WTC11 (cell line): ENCODE measurements at regions not wholly inside any gene's neighbourhood (a gene's known extent, or its start where the extent isn't known, plus 50 kb on each side); places are given as distances from the start of the nearest gene placed in this dataset.
A peak's percentile ranks its signal among the peaks of the same experiment; 100 is the strongest.

Experiments
- ATAC-seq: fragments of 200-7000 bp; cut with Tn5 transposase; 2 replicates; pipeline ENCODE4 v1.10.0; 2021; ENCODE audit warnings: mild to moderate bottlenecking, moderate library complexity
- CTCF ChIA-PET: fragments of 300-600 bp; sonication (Branson Sonifier 250); formaldehyde crosslinking; loops from one replicate; lab custom pipeline; 2021; ENCODE audit warnings: antibody characterized with exemption; lab: Charles Lee
- POLR2A ChIA-PET: fragments of 350-600 bp; sonication (Branson Sonifier 250); formaldehyde crosslinking; loops from one replicate; lab custom pipeline; 2021; ENCODE audit warnings: antibody characterized with exemption; lab: Charles Lee
- DNase-seq: peaks from one replicate; pipeline ENCODE4 v3.0.0; 2021; ENCODE audit warnings: low spot score
- H3K27ac Mint-ChIP-seq: 2 replicates; pipeline ENCODE4 v1.8.0; 2021; ENCODE audit warnings: mixed read lengths
- H3K27me3 Mint-ChIP-seq: 2 replicates; pipeline ENCODE4 v1.8.0; 2021; ENCODE audit warnings: low read depth, mild to moderate bottlenecking, moderate library complexity, mixed read lengths
- H3K36me3 Mint-ChIP-seq: 2 replicates; pipeline ENCODE4 v1.8.0; 2021; ENCODE audit warnings: mixed read lengths
- H3K4me1 Mint-ChIP-seq: 2 replicates; pipeline ENCODE4 v1.8.0; 2022; ENCODE audit warnings: mixed read lengths
- H3K4me3 Mint-ChIP-seq: 2 replicates; pipeline ENCODE4 v1.8.0; 2021; ENCODE audit warnings: mild to moderate bottlenecking, moderate library complexity, mixed read lengths
- H3K9me3 Mint-ChIP-seq: 2 replicates; pipeline ENCODE4 v1.8.0; 2021; ENCODE audit warnings: mixed read lengths
- ATF6 ChIP-seq: sonication (generic); formaldehyde crosslinking; IDR thresholded peaks from 2 replicates; pipeline ENCODE4 v1.8.1; 2023; ENCODE audit warnings: mild to moderate bottlenecking, missing genetic modification reagents
- CDX4 ChIP-seq: fragments of 250-450 bp; sonication (Bioruptor Pico); IDR thresholded peaks from 2 replicates; pipeline ENCODE4 v1.9.0; 2021; ENCODE audit warnings: moderate library complexity, mild to moderate bottlenecking, inconsistent platforms, borderline replicate concordance
- CREM ChIP-seq: sonication (generic); formaldehyde crosslinking; IDR thresholded peaks from 2 replicates; pipeline ENCODE4 v1.8.1; 2022; ENCODE audit warnings: mild to moderate bottlenecking, missing genetic modification reagents, moderate library complexity
- E2F1 ChIP-seq: sonication (generic); formaldehyde crosslinking; IDR thresholded peaks from 2 replicates; pipeline ENCODE4 v1.8.0; 2022; ENCODE audit warnings: mild to moderate bottlenecking, missing genetic modification reagents
- EMX1 ChIP-seq: fragments of 250-450 bp; sonication (Bioruptor Pico); IDR thresholded peaks from 2 replicates; pipeline ENCODE4 v1.8.0; 2021; ENCODE audit warnings: mild to moderate bottlenecking
- GRHL2 ChIP-seq: fragments of 250-450 bp; sonication (Bioruptor Pico); IDR thresholded peaks from 2 replicates; pipeline ENCODE4 v1.8.0; 2022; ENCODE audit warnings: mild to moderate bottlenecking, moderate library complexity; ENCODE audit not compliant: insufficient replicate concordance, severe bottlenecking
- NR2C2 ChIP-seq: sonication (generic); formaldehyde crosslinking; IDR thresholded peaks from 2 replicates; pipeline ENCODE4 v1.8.0; 2022; ENCODE audit warnings: mild to moderate bottlenecking, missing genetic modification reagents
- RORB ChIP-seq: fragments of 250-450 bp; sonication (Bioruptor Pico); IDR thresholded peaks from 2 replicates; pipeline ENCODE4 v1.9.0; 2021; ENCODE audit warnings: mild to moderate bottlenecking
- ZNF263 ChIP-seq: sonication (generic); formaldehyde crosslinking; IDR thresholded peaks from 2 replicates; pipeline ENCODE4 v1.8.1; 2022; ENCODE audit warnings: low read depth, mild to moderate bottlenecking, moderate library complexity, missing genetic modification reagents
- ZNF671 ChIP-seq: fragments of 250-450 bp; sonication (Bioruptor Pico); IDR thresholded peaks from 2 replicates; pipeline ENCODE4 v1.8.0; 2021; ENCODE audit warnings: mild to moderate bottlenecking
- TF ChIP-seq, protein P1 (sequence below): sonication (generic); formaldehyde crosslinking; IDR thresholded peaks from 2 replicates; pipeline ENCODE4 v1.8.1; 2023; ENCODE audit warnings: mild to moderate bottlenecking, missing genetic modification reagents, moderate library complexity
- TF ChIP-seq, protein P2 (sequence below): sonication (generic); formaldehyde crosslinking; IDR thresholded peaks from 2 replicates; pipeline ENCODE4 v1.8.1; 2022; ENCODE audit warnings: missing genetic modification reagents, borderline replicate concordance
- TF ChIP-seq, protein P3 (sequence below): fragments of 250-450 bp; sonication (Bioruptor Pico); IDR thresholded peaks from 2 replicates; pipeline ENCODE4 v2.1.2; 2022; ENCODE audit warnings: mild to moderate bottlenecking, moderate library complexity
- TF ChIP-seq, protein P4 (sequence below): fragments of 200-600 bp; IDR thresholded peaks from 2 replicates; pipeline ENCODE4 v1.8.0; 2022; ENCODE audit warnings: antibody characterized with exemption

DNA sequence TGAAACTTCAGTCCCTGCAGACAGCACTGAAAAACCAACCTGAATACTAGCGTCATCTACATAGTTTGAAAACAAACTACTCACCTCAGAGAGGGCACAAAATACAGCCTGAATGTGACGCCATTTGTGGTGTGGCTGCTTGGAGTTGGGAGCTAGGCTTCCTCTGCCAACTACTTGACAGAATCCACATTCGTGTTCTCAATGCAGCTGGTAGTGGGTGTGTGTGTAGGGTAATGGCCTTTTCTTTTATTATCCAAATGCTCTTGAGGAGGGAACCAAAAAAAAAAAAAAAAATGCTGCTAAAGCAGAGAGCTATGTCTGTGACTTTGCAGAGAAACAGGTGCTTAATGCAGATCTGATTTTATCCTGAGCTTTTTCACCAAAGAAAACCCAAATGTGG is 207.8 kb downstream of the OTOR start:
- Mint-ChIP-seq H3K27ac (peak overlapping the region; percentile 55; the same call in 1 of the 2 replicates), H3K36me3 (peaks cover 15% of the 10 kb centered on the region), H3K9me3 (peaks cover 35% of the 10 kb centered on the region)
- no peak for DNase-seq
- POLR2A ChIA-PET, result no interaction called here
- CTCF ChIA-PET, result interaction anchor here (0.7 kb wide), 1 partner anchor 70 kb away, joined by 3 read pairs; no protein-coding TSS in a partner anchor
- TF ChIP-seq, protein P1, sequence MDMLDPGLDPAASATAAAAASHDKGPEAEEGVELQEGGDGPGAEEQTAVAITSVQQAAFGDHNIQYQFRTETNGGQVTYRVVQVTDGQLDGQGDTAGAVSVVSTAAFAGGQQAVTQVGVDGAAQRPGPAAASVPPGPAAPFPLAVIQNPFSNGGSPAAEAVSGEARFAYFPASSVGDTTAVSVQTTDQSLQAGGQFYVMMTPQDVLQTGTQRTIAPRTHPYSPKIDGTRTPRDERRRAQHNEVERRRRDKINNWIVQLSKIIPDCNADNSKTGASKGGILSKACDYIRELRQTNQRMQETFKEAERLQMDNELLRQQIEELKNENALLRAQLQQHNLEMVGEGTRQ (CRISPR knock-in tag), result no peak
- TF ChIP-seq, protein P2, sequence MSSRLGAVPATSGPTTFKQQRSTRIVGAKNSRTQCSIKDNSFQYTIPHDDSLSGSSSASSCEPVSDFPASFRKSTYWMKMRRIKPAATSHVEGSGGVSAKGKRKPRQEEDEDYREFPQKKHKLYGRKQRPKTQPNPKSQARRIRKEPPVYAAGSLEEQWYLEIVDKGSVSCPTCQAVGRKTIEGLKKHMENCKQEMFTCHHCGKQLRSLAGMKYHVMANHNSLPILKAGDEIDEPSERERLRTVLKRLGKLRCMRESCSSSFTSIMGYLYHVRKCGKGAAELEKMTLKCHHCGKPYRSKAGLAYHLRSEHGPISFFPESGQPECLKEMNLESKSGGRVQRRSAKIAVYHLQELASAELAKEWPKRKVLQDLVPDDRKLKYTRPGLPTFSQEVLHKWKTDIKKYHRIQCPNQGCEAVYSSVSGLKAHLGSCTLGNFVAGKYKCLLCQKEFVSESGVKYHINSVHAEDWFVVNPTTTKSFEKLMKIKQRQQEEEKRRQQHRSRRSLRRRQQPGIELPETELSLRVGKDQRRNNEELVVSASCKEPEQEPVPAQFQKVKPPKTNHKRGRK (CRISPR knock-in tag), result no peak
- no peak for TF ChIP-seq CREM (CRISPR knock-in tag)
- TF ChIP-seq RORB (CRISPR knock-in tag), result no peak
- TF ChIP-seq NR2C2 (CRISPR knock-in tag), result no peak
- TF ChIP-seq EMX1 (CRISPR knock-in tag), result no peak
- no peak for TF ChIP-seq E2F1 (CRISPR knock-in tag)
- TF ChIP-seq, all 79 proteins: peak for 0
- ATAC-seq, result peak; percentile 78
- Mint-ChIP-seq H3K27me3 (no peaks in the 10 kb centered on the region), H3K4me3 (no peak overlapping the region; the same call in 1 of the 2 replicates), H3K4me1 (peaks cover 37% of the 10 kb centered on the region)

DNA sequence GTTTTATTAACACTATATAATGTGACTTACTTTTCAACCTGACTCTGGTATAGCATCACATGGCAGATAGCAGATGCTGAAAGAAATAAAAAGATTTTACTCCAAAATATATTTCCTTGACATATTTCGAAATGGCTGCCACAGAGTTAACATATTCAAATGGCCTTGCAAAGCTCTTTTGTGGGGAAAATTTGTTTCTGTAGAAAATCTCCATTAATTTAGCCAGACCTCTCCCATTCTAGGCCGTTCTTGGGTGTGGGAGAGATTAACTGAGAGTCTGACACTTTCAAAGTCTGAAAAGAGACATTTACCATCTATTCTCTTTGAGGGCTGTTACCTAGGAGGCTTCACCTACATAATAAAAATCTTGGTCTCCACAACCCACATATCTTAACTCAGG is 217.2 kb downstream of the OTOR start:
- H3K36me3 Mint-ChIP-seq, result peaks cover 26% of the 10 kb centered on the region
- ATAC-seq, result no peak
- peaks cover 46% of the 10 kb centered on the region for H3K9me3 Mint-ChIP-seq
- H3K27ac Mint-ChIP-seq, result no peak overlapping the region
- no peak overlapping the region for H3K4me3 Mint-ChIP-seq
- ChIA-PET POLR2A (no interaction called here), CTCF (interaction anchor here (0.7 kb wide), 1 partner anchor 144 kb away, joined by 3 read pairs; no protein-coding TSS in a partner anchor)
- no peaks in the 10 kb centered on the region for H3K27me3 Mint-ChIP-seq
- peaks cover 16% of the 10 kb centered on the region for H3K4me1 Mint-ChIP-seq
- TF ChIP-seq GRHL2, result no peak
- TF ChIP-seq ZNF671 (CRISPR knock-in tag), result no peak
- TF ChIP-seq CDX4 (CRISPR knock-in tag), result no peak
- TF ChIP-seq ATF6 (CRISPR knock-in tag), result no peak
- TF ChIP-seq, protein P3, sequence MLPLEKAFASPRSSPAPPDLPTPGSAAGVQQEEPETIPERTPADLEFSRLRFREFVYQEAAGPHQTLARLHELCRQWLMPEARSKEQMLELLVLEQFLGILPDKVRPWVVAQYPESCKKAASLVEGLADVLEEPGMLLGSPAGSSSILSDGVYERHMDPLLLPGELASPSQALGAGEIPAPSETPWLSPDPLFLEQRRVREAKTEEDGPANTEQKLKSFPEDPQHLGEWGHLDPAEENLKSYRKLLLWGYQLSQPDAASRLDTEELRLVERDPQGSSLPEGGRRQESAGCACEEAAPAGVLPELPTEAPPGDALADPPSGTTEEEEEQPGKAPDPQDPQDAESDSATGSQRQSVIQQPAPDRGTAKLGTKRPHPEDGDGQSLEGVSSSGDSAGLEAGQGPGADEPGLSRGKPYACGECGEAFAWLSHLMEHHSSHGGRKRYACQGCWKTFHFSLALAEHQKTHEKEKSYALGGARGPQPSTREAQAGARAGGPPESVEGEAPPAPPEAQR (CRISPR knock-in tag), result no peak
- TF ChIP-seq, protein P4, sequence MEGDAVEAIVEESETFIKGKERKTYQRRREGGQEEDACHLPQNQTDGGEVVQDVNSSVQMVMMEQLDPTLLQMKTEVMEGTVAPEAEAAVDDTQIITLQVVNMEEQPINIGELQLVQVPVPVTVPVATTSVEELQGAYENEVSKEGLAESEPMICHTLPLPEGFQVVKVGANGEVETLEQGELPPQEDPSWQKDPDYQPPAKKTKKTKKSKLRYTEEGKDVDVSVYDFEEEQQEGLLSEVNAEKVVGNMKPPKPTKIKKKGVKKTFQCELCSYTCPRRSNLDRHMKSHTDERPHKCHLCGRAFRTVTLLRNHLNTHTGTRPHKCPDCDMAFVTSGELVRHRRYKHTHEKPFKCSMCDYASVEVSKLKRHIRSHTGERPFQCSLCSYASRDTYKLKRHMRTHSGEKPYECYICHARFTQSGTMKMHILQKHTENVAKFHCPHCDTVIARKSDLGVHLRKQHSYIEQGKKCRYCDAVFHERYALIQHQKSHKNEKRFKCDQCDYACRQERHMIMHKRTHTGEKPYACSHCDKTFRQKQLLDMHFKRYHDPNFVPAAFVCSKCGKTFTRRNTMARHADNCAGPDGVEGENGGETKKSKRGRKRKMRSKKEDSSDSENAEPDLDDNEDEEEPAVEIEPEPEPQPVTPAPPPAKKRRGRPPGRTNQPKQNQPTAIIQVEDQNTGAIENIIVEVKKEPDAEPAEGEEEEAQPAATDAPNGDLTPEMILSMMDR, result no peak
- no peak for TF ChIP-seq ZNF263 (CRISPR knock-in tag)
- no peak for DNase-seq
